ENCODE measurements at regions not wholly inside any gene's neighbourhood (a gene's known extent, or its start where the extent isn't known, plus 50 kb on each side); places are given as distances from the start of the nearest gene placed in this dataset.
A peak's percentile ranks its signal among the peaks of the same experiment; 100 is the strongest.
"Not testable (repeated sequence)": the region's sequence is repeated elsewhere in the genome, so short reads cannot be mapped to it uniquely, and the experiment has no call there.

- not testable (repeated sequence) for FAIRE-seq
Measured at GRCh38 chr17:30714825-30715622, 109.5 kb downstream of the CRLF3 start.

DNA sequence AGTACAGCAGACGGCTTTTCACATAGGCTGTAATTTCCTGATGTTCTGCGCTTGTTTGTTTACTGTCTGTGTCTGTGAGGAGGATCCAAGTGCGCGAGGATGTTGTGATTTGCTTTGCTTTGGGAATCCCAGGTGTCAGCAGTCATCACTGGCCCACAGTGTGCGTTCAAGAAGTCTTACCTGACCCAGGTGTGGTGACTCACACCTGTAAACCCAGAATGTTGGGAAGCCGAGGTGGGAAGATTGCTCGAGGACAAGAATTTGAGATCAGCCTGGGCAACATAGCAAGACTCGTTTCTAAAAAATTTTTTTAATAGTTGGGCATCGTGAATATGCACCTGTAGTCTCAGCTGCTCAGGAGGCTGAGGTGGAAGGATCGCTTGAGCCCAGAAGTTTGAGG, 110.7 kb downstream of the CRLF3 start:
- DNase-seq (ENCODE audit: low spot score in 2 of 2); FAIRE-seq: not testable (repeated sequence)

More at GRCh38 chr17:30714825-30715622, 109.5 kb downstream of the CRLF3 start:
- DNase-seq (ENCODE audit: low spot score in 2 of 2), result not testable (repeated sequence)

- not testable (repeated sequence) for FAIRE-seq; DNase-seq (ENCODE audit: low spot score in 2 of 2)
Measured at GRCh38 chr17:30712859-30713258, 111.6 kb downstream of the CRLF3 start.

DNA sequence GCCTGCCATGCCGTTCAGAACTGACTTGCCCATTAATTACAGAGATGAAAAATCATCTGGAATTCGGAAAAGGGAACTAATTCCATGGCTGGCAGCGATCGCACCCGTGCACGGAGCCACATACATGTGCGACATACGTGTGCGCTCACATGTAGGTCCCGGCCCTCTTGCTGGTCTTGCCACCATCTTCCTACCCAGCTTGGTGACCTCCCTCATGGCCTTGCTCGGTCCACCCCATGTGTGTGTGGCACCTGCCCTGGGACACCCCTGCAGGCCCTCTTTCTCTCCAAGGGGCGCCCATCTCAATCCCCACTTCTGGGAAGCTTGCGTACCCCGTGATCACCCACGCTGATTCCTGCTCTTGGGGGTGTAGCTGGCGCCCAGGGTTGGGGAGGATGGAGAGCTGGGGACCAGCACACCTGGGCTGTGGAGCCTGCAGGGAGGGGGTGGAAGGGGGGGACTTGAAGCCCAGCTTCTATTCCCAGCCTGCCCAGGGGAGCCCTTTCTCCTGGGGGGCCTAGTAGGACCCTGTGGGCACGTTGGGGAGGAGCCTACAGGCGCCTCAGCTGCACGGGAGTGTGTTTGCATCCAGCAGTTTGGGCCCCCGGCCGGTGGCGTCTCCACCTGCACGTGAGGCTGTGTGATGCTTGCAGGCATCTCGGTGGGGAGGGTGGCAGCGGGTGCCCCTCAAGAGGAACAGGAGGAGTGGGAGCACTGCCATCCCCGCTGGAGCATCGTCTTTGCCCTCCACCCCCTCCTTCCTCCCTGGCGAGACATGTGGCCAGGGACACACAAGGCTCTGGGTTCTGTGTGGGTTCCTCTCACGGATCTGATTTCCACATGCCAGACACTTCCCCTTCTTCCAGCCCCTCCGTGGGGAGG, 112.6 kb downstream of the CRLF3 start:
- FAIRE-seq; DNase-seq (ENCODE audit: low spot score in 2 of 2): not testable (repeated sequence)

DNA sequence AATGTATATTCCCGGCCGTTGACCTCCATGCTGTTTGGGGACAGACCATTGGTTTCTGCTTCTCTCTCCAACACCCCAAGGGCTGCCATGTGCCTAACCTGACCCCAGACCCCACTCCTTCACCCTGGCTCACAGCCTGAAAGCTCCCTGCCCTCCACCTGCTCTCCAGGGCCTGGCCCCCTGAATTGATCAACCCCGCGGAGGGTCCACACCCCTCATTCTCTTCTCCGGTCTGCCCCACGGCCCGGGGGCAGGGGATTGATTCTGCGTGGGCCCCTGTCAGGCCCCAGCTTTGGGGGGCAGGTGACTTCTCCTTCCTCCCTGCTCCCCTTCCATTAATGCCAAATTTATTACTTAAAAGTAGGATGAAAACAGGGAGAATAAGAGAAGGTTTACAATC, 113.3 kb downstream of the CRLF3 start:
- DNase-seq (ENCODE audit: low spot score in 2 of 2); FAIRE-seq: not testable (repeated sequence)

DNA sequence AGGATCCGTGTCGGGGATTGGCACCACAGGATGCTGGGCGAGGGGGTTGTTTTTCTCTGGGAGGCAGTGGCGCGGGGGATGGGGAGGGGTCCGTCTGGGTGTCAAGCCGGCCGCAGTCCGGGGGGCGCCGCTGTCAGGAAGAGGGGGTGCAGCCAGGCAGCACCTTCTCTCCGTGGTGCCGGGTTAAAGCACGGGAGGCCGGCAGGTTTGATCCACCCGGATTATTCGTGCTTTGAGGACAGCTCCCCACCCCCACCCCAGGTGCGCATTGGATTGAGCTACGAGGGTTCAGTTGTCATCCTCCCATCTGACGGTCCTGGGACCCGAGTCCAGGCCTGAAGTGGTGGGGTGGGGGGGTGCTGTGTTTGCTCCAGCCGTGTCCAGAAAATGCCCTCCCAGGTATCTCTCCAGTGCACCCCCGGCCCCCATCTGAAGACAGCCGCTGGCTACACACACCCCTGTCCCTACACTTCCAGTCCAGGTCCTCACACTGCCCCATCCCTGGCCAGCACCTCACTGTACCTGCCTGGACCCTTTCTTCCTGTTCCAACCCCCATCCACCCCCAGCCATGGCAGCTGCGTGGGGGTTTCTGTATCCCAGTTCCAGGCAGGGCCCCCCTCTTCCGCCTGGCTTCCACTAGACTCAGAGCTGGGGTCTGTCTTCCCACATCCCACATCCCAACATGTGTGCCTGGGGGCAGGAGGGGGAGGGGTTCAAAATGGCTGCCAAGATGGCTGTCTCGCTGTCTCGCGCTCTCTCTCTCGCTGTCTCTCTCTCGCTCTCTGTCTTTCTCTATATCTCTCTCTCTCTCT, 114.0 kb downstream of the CRLF3 start:
- not testable (repeated sequence) for DNase-seq (ENCODE audit: low spot score in 2 of 2); FAIRE-seq

DNA sequence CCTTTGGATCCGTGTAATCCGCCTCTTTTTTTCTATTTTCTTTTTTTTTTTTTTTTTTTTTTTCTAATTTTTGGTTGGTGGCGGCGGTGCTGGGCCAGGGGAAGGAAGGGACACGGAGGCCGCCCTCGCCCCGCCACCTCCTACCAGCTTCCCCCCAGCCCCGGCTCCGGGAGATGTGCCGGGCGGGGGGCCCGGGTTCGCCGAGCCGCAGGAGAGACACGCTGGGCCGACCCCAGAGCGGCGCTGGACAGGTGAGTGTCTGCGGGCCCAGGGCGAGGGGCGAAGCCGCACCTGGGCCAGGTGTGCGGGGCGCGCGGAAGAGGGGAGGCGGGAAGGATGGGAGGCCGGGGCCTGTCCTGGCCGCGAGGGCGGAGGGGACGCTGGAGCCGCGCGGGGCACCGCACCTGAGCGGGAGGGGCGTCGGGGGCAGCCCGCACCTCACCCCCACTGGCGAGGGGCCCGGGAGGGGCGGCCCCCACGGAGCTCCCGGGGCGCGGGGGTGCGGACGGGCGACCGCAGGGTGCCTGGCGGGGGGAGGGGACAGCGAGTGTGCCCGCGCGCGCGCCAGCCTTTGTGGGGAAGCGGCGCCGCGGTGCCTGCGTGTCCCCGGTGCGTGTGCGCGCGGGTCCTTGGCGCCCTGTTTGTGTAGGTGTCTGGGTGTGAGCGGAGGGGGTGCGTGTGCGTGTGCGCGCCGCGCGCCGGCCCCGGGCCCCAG, 114.8 kb downstream of the CRLF3 start:
- not testable (repeated sequence) for FAIRE-seq
- peak; percentile 39 to 58 for DNase-seq (ENCODE audit: low spot score in 2 of 2)

- DNase-seq (ENCODE audit: low spot score in 2 of 2), result peak; percentile 59 to 70
- not testable (repeated sequence) for FAIRE-seq
Measured at GRCh38 chr17:30709096-30709495, 115.4 kb downstream of the CRLF3 start.

DNA sequence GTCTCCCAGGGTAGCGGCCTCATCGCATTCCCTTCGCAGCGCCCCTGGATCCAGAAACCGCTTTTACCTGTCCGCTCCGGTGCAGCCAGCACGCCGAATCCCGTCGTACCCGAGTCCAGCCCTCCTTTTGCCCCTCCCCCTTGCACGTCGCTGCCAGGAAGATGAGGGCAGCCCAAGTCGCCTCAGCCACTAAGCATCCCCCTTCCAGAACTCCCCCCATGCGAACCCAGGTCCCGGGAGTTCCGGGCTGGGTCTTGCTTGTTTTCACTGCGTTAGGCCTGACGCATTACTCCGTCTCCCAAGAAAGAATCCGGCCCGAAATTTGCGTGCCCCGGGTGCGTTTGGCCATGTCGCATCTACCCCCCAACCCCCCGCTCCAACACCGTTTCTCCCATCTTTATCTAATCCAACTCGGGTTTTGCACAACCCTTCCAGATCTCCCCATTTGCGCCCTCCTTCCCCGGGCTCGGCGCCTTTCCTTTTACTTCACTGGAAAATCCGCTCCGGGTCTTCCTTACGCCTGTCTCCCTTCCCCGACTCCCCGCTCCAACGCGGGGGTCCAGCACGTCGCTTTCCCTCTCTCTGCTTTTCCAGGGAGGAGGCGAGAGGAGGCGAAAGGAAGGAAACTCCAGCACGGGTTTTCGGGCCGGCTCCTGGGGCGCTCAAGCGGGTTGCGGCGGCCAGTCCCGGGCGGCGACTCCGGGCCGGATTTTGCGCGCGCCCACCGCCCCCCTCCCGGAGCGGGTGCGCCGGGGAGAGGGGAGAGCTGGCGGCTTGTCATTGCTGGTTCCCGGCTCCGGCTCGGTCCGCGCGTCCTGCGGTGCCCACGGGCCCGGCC, 116.0 kb downstream of the CRLF3 start:
- peak; percentile 82 to 90 for DNase-seq (ENCODE audit: low spot score in 2 of 2)
- FAIRE-seq, result not testable (repeated sequence)

DNA sequence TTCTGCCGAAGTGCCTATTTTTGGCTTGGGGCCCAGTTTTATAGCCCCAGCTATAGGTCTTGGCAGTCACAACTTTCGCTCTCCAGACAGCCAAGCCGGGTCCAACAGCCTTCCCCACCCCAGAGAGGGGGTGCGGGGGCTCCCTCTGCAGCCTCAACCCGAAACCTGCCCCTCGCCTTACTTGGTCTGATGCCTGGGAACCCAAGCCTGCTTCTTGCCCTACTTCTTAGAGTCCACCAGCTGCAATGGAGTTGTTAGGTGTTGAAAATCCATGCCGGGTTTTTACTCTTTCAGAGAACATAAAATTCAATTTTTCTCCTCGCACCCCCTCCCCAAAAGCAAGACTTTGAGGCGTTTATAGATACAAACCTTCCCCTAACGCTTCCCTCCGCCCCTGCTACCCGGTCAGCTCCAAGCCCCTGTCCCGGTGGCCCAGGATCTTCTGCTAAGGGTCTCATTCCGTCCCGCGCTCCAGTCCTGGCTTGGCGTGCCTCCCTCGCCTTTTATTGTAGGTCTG, 116.7 kb downstream of the CRLF3 start:
- DNase-seq (ENCODE audit: low spot score in 2 of 2), result peak in 1 of 2 donors; percentile 26
- not testable (repeated sequence) for FAIRE-seq

GRCh38 chr17:30706461-30707335, 117.8 kb downstream of the CRLF3 start:
- FAIRE-seq; DNase-seq (ENCODE audit: low spot score in 2 of 2): not testable (repeated sequence)

DNA sequence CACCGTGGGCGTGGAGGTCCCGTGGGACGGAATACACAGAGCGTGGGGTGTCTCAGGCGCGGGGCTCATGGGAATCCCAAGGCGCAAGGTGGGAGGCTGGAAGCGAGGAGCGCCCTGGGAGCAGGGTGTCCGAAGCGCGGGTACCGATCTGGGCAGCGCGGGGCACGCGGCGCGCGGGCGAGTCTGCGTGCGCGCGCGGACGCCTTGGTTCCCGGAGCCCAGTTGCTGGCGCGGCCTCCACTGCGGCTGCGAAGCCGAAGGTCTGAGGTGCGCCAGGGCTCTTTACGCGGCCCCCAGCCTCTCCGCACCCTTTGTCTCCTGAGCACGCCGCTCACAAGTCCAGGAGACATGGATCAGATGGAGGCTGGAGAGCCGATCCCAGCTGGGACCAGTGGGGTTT, 118.5 kb downstream of the CRLF3 start:
- DNase-seq (ENCODE audit: low spot score in 2 of 2); FAIRE-seq: not testable (repeated sequence)

- FAIRE-seq (no peak), DNase-seq (ENCODE audit: low spot score in 2 of 2) (no peak)
Measured at GRCh38 chr17:30701498-30701989, 122.9 kb downstream of the CRLF3 start.

DNA sequence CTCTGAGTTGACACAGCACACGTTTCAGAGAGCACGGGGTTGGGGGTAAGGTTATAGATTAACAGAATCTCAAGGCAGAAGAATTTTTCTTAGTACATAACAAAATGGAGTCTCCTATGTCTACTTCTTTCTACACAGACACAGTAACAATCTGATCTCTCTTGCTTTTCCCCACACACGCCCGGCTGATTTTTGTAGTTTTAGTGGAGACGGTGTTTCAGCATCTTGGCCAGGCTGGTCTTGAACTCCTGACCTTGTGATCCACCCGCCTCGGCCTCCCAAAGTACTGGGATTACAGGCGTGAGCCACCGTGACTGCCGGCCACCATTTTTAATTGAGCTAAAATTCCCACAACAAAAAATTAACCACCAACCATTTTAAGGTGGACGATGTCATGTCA, 123.7 kb downstream of the CRLF3 start:
- not testable (repeated sequence) for FAIRE-seq; DNase-seq (ENCODE audit: low spot score in 2 of 2)

DNA sequence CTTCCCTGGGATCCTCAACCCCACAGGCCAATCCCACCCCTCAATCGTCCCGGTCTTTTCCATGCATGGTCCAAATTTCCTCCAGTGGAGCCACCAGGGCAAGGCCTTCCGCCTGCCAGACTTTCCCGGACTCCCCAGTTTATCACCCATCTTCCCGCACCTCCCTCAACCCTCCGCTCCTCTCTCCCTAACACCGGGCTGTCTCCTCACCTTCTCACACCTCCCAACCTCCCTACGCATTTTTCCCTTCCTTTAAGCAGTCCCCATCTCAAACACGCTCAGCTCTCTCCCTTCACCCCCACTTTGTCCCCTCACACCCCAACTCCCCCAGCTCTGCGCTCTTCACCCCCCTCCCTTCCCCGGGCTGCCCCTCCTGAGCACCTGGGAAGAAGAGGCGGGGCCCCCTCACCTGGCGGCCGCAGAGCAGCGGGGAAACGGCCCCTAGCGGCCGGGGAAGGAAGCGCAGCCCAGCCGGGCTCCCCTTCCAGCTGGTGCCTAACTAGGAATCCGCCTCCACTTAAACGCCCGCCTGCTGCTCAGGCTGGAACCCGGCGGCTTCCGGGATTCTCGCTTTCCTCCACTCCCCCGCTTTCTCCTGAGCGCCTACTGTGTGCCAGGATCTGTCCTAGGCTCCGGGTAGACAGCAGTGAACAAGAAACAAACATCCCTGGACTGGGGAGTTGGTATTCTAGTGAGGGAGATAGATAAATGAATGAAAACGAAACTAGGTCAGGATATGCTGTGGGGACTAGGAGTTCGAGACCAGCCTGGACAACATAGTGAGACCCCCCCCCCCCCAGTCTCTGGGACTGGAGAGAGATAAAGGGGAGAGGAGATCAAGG, 126.7 kb downstream of the CRLF3 start:
- DNase-seq (ENCODE audit: low spot score in 2 of 2), result peak in 1 of 2 donors; percentile 44

GRCh38 chr17:30696234-30696633, 128.3 kb downstream of the CRLF3 start:
- DNase-seq (ENCODE audit: low spot score in 2 of 2) (no peak), FAIRE-seq (no peak)

More for the DNA sequence above, 126.7 kb downstream of the CRLF3 start:
- not testable (repeated sequence) for FAIRE-seq
